ENCODE measurements at regions not wholly inside any gene's neighbourhood (a gene's known extent, or its start where the extent isn't known, plus 50 kb on each side); places are given as distances from the start of the nearest gene placed in this dataset.

- ChIA-PET CTCF (no interaction called here), POLR2A (no interaction called here)
- Mint-ChIP-seq H3K27ac (ENCODE audit: low read depth, unreplicated experiment) (no peak overlapping the region), H3K27me3 (ENCODE audit: insufficient read depth, unreplicated experiment) (peaks cover 10% of the 10 kb centered on the region), H3K4me3 (ENCODE audit: unreplicated experiment) (no peak overlapping the region), H3K4me1 (ENCODE audit: insufficient read depth, unreplicated experiment) (peaks cover 14% of the 10 kb centered on the region), H3K36me3 (ENCODE audit: insufficient read depth, unreplicated experiment) (no peaks in the 10 kb centered on the region), H3K9me3 (ENCODE audit: unreplicated experiment) (no peaks in the 10 kb centered on the region)
- intact Hi-C loops (cut with micrococcal nuclease): no loop called here
- TF ChIP-seq CTCF (IDR thresholded peaks at IDR 0.05; ENCODE audit: unreplicated experiment): no peak
- BruUV-seq (replicated peaks): no TSS peak
- DNase-seq (ENCODE audit: unreplicated experiment): no peak
Measured at GRCh38 chr9:89806371-89807100, 201.7 kb downstream of the GADD45G start.

GRCh38 chr9:89807101-89807395 is 202.2 kb downstream of the GADD45G start:
- Mint-ChIP-seq H3K4me1 (ENCODE audit: insufficient read depth, unreplicated experiment) (peaks cover 14% of the 10 kb centered on the region), H3K36me3 (ENCODE audit: insufficient read depth, unreplicated experiment) (no peaks in the 10 kb centered on the region), H3K27me3 (ENCODE audit: insufficient read depth, unreplicated experiment) (peaks cover 15% of the 10 kb centered on the region), H3K4me3 (ENCODE audit: unreplicated experiment) (no peak overlapping the region), H3K9me3 (ENCODE audit: unreplicated experiment) (no peaks in the 10 kb centered on the region), H3K27ac (ENCODE audit: low read depth, unreplicated experiment) (no peak overlapping the region)
- intact Hi-C loops (cut with micrococcal nuclease): no loop called here
- ChIA-PET CTCF (no interaction called here), POLR2A (no interaction called here)
- no TSS peak for BruUV-seq (replicated peaks)
- no peak for DNase-seq (ENCODE audit: unreplicated experiment)
- no peak for TF ChIP-seq CTCF (IDR thresholded peaks at IDR 0.05; ENCODE audit: unreplicated experiment)

GRCh38 chr9:89807682-89808075 is 202.9 kb downstream of the GADD45G start:
- TF ChIP-seq CTCF (IDR thresholded peaks at IDR 0.05; ENCODE audit: unreplicated experiment): no peak
- ChIA-PET POLR2A (no interaction called here), CTCF (no interaction called here)
- Mint-ChIP-seq H3K36me3 (ENCODE audit: insufficient read depth, unreplicated experiment) (no peaks in the 10 kb centered on the region), H3K27me3 (ENCODE audit: insufficient read depth, unreplicated experiment) (peaks cover 21% of the 10 kb centered on the region), H3K9me3 (ENCODE audit: unreplicated experiment) (no peaks in the 10 kb centered on the region), H3K4me1 (ENCODE audit: insufficient read depth, unreplicated experiment) (peaks cover 8% of the 10 kb centered on the region), H3K27ac (ENCODE audit: low read depth, unreplicated experiment) (no peak overlapping the region), H3K4me3 (ENCODE audit: unreplicated experiment) (no peak overlapping the region)
- intact Hi-C loops (cut with micrococcal nuclease): no loop called here
- no peak for DNase-seq (ENCODE audit: unreplicated experiment)
- BruUV-seq (replicated peaks): no TSS peak

- no peaks in the 10 kb centered on the region for H3K9me3 Mint-ChIP-seq (ENCODE audit: unreplicated experiment)
- no peaks in the 10 kb centered on the region for H3K36me3 Mint-ChIP-seq (ENCODE audit: insufficient read depth, unreplicated experiment)
- H3K4me1 Mint-ChIP-seq (ENCODE audit: insufficient read depth, unreplicated experiment): peaks cover 2% of the 10 kb centered on the region
- peaks cover 25% of the 10 kb centered on the region for H3K27me3 Mint-ChIP-seq (ENCODE audit: insufficient read depth, unreplicated experiment)
- TF ChIP-seq CTCF (IDR thresholded peaks at IDR 0.05; ENCODE audit: unreplicated experiment): no peak
- POLR2A ChIA-PET: no interaction called here
- CTCF ChIA-PET: no interaction called here
- intact Hi-C loops (cut with micrococcal nuclease): no loop called here
- BruUV-seq (replicated peaks): no TSS peak
- DNase-seq (ENCODE audit: unreplicated experiment): no peak
- no peak overlapping the region for H3K4me3 Mint-ChIP-seq (ENCODE audit: unreplicated experiment)
- H3K27ac Mint-ChIP-seq (ENCODE audit: low read depth, unreplicated experiment): no peak overlapping the region
Measured at GRCh38 chr9:89808076-89808755, 203.4 kb downstream of the GADD45G start.

Measured in MCF 10A (cell line).